ENCODE measurements at regions not wholly inside any gene's neighbourhood (a gene's known extent, or its start where the extent isn't known, plus 50 kb on each side); places are given as distances from the start of the nearest gene placed in this dataset.

DNA sequence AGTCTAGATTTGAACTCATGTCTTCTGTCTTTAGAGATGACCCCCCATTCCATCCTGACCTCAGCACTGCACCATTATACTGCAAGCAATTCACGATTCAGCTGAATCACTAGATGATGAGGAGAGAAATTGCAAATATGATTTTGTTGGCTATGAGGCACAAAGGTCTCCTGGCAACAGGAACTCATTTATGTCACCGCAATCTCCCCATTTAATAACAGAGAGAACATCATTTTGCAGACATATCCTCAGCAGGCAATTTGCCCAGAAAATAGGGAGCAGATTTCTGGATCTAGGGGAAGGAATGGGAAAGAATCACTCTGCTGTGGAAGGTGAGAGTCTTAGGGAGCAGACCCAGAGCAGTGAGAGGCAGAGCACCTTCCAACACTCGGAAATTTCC lies 303.0 kb downstream of the PAX1 start:
- Histone ChIP-seq H3K36me3 (ENCODE audit: insufficient read depth, low read length) (no peaks in the 10 kb centered on the region), H2AFZ (ENCODE audit: low read depth, low read length) (no peak overlapping the region), H3K27me3 (ENCODE audit: insufficient read depth, low read length) (no peaks in the 10 kb centered on the region), H3K27ac (ENCODE audit: low read depth, low read length) (no peak overlapping the region), H4K20me1 (ENCODE audit: insufficient read depth, low read length) (no peaks in the 10 kb centered on the region), H3K9me3 (ENCODE audit: insufficient read depth, low read depth, low read length) (peaks cover 4% of the 10 kb centered on the region), H3K79me2 (ENCODE audit: insufficient read depth, low read length) (no peaks in the 10 kb centered on the region), H3K4me2 (ENCODE audit: low read length) (no peak overlapping the region), H3K4me3 (ENCODE audit: insufficient read depth, low read depth, low read length) (no peak overlapping the region), H3K4me1 (ENCODE audit: insufficient read depth, low read length) (no peaks in the 10 kb centered on the region), H3K9ac (ENCODE audit: low read length) (no peak overlapping the region)
- Mint-ChIP-seq H3K4me3 (ENCODE audit: unreplicated experiment) (no peak overlapping the region), H3K9me3 (ENCODE audit: unreplicated experiment) (peaks cover 2% of the 10 kb centered on the region), H3K27me3 (ENCODE audit: low read depth, unreplicated experiment) (peaks cover 2% of the 10 kb centered on the region), H3K4me1 (ENCODE audit: low read depth, unreplicated experiment) (peaks cover 4% of the 10 kb centered on the region), H3K36me3 (ENCODE audit: low read depth, unreplicated experiment) (no peaks in the 10 kb centered on the region), H3K27ac (ENCODE audit: unreplicated experiment) (no peak overlapping the region)
- TF ChIP-seq, protein P1, sequence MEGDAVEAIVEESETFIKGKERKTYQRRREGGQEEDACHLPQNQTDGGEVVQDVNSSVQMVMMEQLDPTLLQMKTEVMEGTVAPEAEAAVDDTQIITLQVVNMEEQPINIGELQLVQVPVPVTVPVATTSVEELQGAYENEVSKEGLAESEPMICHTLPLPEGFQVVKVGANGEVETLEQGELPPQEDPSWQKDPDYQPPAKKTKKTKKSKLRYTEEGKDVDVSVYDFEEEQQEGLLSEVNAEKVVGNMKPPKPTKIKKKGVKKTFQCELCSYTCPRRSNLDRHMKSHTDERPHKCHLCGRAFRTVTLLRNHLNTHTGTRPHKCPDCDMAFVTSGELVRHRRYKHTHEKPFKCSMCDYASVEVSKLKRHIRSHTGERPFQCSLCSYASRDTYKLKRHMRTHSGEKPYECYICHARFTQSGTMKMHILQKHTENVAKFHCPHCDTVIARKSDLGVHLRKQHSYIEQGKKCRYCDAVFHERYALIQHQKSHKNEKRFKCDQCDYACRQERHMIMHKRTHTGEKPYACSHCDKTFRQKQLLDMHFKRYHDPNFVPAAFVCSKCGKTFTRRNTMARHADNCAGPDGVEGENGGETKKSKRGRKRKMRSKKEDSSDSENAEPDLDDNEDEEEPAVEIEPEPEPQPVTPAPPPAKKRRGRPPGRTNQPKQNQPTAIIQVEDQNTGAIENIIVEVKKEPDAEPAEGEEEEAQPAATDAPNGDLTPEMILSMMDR (IDR thresholded peaks at IDR 0.05; ENCODE audit: insufficient read depth, low read depth, low read length): no peak
- no peak for TF ChIP-seq EZH2 (IDR thresholded peaks at IDR 0.05; ENCODE audit: insufficient read depth, low read length)
- no peak for FAIRE-seq
- DNase-seq (ENCODE audit: low read depth): no peak

DNA sequence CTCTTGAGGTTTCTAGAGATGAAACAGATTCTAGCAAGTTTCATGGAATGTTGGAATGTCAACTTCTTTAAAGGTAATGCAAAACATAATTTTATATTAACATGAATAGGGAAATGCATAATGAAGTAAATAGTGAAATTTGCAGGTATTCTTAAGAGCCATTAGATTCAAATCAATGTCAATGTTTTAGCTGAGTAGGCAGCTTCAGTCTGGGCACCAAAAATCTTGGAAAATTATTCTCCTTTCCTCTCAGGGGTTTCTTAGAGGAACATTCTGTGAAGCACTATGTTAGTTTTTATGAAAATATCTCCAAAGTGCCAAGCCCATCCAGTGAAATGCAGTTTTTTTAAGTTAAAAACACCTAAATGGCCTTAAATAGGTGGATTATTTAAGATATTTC lies 300.8 kb downstream of the PAX1 start:
- Histone ChIP-seq H3K79me2 (ENCODE audit: insufficient read depth, low read length) (no peaks in the 10 kb centered on the region), H3K9me3 (ENCODE audit: insufficient read depth, low read depth, low read length) (peaks cover 4% of the 10 kb centered on the region), H2AFZ (ENCODE audit: low read depth, low read length) (no peak overlapping the region), H3K4me2 (ENCODE audit: low read length) (no peak overlapping the region), H3K36me3 (ENCODE audit: insufficient read depth, low read length) (no peaks in the 10 kb centered on the region), H3K4me1 (ENCODE audit: insufficient read depth, low read length) (no peaks in the 10 kb centered on the region), H3K27ac (ENCODE audit: low read depth, low read length) (no peak overlapping the region), H3K27me3 (ENCODE audit: insufficient read depth, low read length) (no peaks in the 10 kb centered on the region), H3K9ac (ENCODE audit: low read length) (no peak overlapping the region), H3K4me3 (ENCODE audit: insufficient read depth, low read depth, low read length) (no peak overlapping the region), H4K20me1 (ENCODE audit: insufficient read depth, low read length) (no peaks in the 10 kb centered on the region)
- no peak for DNase-seq (ENCODE audit: low read depth)
- no peaks in the 10 kb centered on the region for H3K27me3 Mint-ChIP-seq (ENCODE audit: low read depth, unreplicated experiment)
- no peak overlapping the region for H3K4me3 Mint-ChIP-seq (ENCODE audit: unreplicated experiment)
- peaks cover 11% of the 10 kb centered on the region for H3K4me1 Mint-ChIP-seq (ENCODE audit: low read depth, unreplicated experiment)
- H3K27ac Mint-ChIP-seq (ENCODE audit: unreplicated experiment): no peak overlapping the region
- TF ChIP-seq, protein P1 (IDR thresholded peaks at IDR 0.05; ENCODE audit: insufficient read depth, low read depth, low read length): no peak
- TF ChIP-seq EZH2 (IDR thresholded peaks at IDR 0.05; ENCODE audit: insufficient read depth, low read length): no peak
- FAIRE-seq: no peak
- no peaks in the 10 kb centered on the region for H3K36me3 Mint-ChIP-seq (ENCODE audit: low read depth, unreplicated experiment)
- peaks cover 2% of the 10 kb centered on the region for H3K9me3 Mint-ChIP-seq (ENCODE audit: unreplicated experiment)

DNA sequence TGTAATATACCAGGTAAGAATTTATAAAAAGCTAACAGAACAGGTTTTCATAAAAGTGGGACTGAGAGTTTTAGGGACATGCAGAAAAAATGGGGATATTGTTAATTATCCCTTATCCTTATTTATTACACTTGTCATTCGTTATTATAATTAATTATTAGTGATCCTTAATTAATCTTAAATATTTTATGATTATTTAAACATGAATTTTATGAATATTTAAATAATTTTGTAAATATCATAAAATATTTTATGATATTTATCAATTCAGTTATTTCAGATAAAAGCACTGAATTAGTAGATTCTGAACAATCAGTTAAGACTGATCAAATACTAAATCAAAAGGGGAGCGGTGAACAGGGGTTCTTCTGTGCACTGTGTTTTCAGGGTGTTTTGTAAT lies 300.1 kb downstream of the PAX1 start:
- H3K79me2 ChIP-seq (ENCODE audit: insufficient read depth, low read length): no peaks in the 10 kb centered on the region
- no peaks in the 10 kb centered on the region for H3K36me3 Mint-ChIP-seq (ENCODE audit: low read depth, unreplicated experiment)
- peaks cover 2% of the 10 kb centered on the region for H3K9me3 Mint-ChIP-seq (ENCODE audit: unreplicated experiment)
- H3K4me3 ChIP-seq (ENCODE audit: insufficient read depth, low read depth, low read length): no peak overlapping the region
- H3K27ac Mint-ChIP-seq (ENCODE audit: unreplicated experiment): no peak overlapping the region
- H3K4me2 ChIP-seq (ENCODE audit: low read length): no peak overlapping the region
- H3K9ac ChIP-seq (ENCODE audit: low read length): no peak overlapping the region
- H3K27me3 ChIP-seq (ENCODE audit: insufficient read depth, low read length): no peaks in the 10 kb centered on the region
- no peaks in the 10 kb centered on the region for H4K20me1 ChIP-seq (ENCODE audit: insufficient read depth, low read length)
- DNase-seq (ENCODE audit: low read depth) (no peak), FAIRE-seq (no peak)
- no peak overlapping the region for H3K4me3 Mint-ChIP-seq (ENCODE audit: unreplicated experiment)
- H3K4me1 Mint-ChIP-seq (ENCODE audit: low read depth, unreplicated experiment): peaks cover 11% of the 10 kb centered on the region
- H3K4me1 ChIP-seq (ENCODE audit: insufficient read depth, low read length): no peaks in the 10 kb centered on the region
- H3K36me3 ChIP-seq (ENCODE audit: insufficient read depth, low read length): no peaks in the 10 kb centered on the region
- H2AFZ ChIP-seq (ENCODE audit: low read depth, low read length): no peak overlapping the region
- no peaks in the 10 kb centered on the region for H3K27me3 Mint-ChIP-seq (ENCODE audit: low read depth, unreplicated experiment)
- H3K27ac ChIP-seq (ENCODE audit: low read depth, low read length): no peak overlapping the region
- H3K9me3 ChIP-seq (ENCODE audit: insufficient read depth, low read depth, low read length): peaks cover 4% of the 10 kb centered on the region
- TF ChIP-seq, protein P1 (IDR thresholded peaks at IDR 0.05; ENCODE audit: insufficient read depth, low read depth, low read length): no peak
- TF ChIP-seq EZH2 (IDR thresholded peaks at IDR 0.05; ENCODE audit: insufficient read depth, low read length): no peak

Data from astrocyte (in vitro differentiated cells and primary cell).